Esophagus squamous epithelium (tissue), 4 donors: ENCODE measurements at regions not wholly inside any gene's neighbourhood (a gene's known extent, or its start where the extent isn't known, plus 50 kb on each side); places are given as distances from the start of the nearest gene placed in this dataset.

ENCODE experiments used
- POLR2A ChIP-seq, 4 donors: fragments of 450-650 bp; IDR thresholded peaks; one replicate each; pipeline ENCODE4 v1.6.1; 2017; ENCODE audit warnings: antibody characterized with exemption in 4 of 4, mild to moderate bottlenecking in 4 of 4, moderate library complexity in 3 of 4
- TF ChIP-seq, protein P1 (sequence below), 6 experiments: fragments of 450-650 bp in 4 of 6; fragments of 200-600 bp in 2 of 6; sonication (generic) in 2 of 6; IDR thresholded peaks; one replicate each; pipeline ENCODE4 v1.5.1; 2016 to 2019; ENCODE audit warnings: antibody characterized with exemption in 6 of 6, mild to moderate bottlenecking in 4 of 6, moderate library complexity in 4 of 6

DNA sequence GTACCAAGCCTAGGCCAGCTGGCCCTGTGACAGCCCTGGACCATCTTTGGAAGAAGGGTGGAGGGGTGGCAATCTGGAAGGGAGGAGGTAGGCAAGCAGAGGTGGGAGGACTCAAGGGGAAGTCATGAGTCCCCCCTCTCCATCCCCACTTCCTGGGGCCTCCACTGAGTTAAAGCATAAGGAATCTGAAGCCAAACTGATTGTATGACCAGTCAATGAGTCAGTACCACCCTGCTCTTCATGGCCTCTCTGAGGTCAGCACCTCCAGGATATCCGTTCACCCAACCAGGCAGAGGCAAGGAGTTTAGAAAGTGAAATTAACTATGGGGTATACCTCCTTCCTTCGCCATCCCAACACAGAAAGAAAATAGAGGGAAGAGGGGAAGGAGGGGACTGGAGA lies 272.7 kb downstream of the SOX9 start:
- TF ChIP-seq, protein P1, sequence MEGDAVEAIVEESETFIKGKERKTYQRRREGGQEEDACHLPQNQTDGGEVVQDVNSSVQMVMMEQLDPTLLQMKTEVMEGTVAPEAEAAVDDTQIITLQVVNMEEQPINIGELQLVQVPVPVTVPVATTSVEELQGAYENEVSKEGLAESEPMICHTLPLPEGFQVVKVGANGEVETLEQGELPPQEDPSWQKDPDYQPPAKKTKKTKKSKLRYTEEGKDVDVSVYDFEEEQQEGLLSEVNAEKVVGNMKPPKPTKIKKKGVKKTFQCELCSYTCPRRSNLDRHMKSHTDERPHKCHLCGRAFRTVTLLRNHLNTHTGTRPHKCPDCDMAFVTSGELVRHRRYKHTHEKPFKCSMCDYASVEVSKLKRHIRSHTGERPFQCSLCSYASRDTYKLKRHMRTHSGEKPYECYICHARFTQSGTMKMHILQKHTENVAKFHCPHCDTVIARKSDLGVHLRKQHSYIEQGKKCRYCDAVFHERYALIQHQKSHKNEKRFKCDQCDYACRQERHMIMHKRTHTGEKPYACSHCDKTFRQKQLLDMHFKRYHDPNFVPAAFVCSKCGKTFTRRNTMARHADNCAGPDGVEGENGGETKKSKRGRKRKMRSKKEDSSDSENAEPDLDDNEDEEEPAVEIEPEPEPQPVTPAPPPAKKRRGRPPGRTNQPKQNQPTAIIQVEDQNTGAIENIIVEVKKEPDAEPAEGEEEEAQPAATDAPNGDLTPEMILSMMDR (IDR thresholded peaks at IDR 0.05): no peak
- no peak for TF ChIP-seq POLR2A (IDR thresholded peaks at IDR 0.05)
